ENCODE measurements at regions not wholly inside any gene's neighbourhood (a gene's known extent, or its start where the extent isn't known, plus 50 kb on each side); places are given as distances from the start of the nearest gene placed in this dataset.
"Not testable (repeated sequence)": the region's sequence is repeated elsewhere in the genome, so short reads cannot be mapped to it uniquely, and the experiment has no call there.

DNA sequence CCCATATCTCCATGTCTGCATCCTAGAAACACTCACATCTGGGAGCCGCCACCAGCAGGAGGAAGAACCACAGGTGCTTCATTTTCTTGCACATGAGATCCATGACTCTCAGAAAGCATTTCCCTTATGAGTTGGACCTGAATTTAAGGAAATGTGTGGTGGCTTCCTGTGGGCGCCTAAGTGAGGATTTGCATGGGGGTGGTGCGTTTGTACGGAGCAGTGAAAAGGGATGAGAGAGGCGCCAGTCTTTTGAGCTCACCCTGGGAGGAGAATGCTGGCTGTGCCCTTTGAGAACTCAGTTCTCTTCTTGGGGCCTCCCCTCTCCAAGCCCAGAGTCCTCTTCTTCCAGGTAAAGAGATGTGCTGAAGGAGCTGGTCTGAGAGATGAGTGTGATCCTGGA lies 895.7 kb downstream of the TMEM121 start:
- no peak for ATAC-seq
- TF ChIP-seq, protein P1, sequence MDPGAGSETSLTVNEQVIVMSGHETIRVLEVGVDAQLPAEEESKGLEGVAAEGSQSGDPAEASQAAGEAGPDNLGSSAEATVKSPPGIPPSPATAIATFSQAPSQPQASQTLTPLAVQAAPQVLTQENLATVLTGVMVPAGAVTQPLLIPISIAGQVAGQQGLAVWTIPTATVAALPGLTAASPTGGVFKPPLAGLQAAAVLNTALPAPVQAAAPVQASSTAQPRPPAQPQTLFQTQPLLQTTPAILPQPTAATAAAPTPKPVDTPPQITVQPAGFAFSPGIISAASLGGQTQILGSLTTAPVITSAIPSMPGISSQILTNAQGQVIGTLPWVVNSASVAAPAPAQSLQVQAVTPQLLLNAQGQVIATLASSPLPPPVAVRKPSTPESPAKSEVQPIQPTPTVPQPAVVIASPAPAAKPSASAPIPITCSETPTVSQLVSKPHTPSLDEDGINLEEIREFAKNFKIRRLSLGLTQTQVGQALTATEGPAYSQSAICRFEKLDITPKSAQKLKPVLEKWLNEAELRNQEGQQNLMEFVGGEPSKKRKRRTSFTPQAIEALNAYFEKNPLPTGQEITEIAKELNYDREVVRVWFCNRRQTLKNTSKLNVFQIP (CRISPR knock-in tag; IDR thresholded peaks at IDR 0.05; ENCODE audit: borderline replicate concordance, low read depth): no peak
- TF ChIP-seq SNAI2 (CRISPR knock-in tag; IDR thresholded peaks at IDR 0.05) (no peak), ESRRG (CRISPR knock-in tag; IDR thresholded peaks at IDR 0.05) (no peak), RARB (CRISPR knock-in tag; IDR thresholded peaks at IDR 0.05) (no peak), ZNF565 (CRISPR knock-in tag; conservative IDR thresholded peaks at IDR 0.05; ENCODE audit: low read depth) (no peak), GLIS3 (CRISPR knock-in tag; IDR thresholded peaks at IDR 0.05) (no peak), ZFP3 (CRISPR knock-in tag; IDR thresholded peaks at IDR 0.05) (no peak), PPARA (CRISPR knock-in tag; IDR thresholded peaks at IDR 0.05; ENCODE audit: borderline replicate concordance) (no peak), BACH2 (CRISPR knock-in tag; IDR thresholded peaks at IDR 0.05; ENCODE audit: borderline replicate concordance) (no peak), ZNF70 (CRISPR knock-in tag; IDR thresholded peaks at IDR 0.05) (no peak), ZFP30 (CRISPR knock-in tag; IDR thresholded peaks at IDR 0.05) (no peak), CSDC2 (CRISPR knock-in tag; IDR thresholded peaks at IDR 0.05) (no peak), TOX (CRISPR knock-in tag; IDR thresholded peaks at IDR 0.05; ENCODE audit: borderline replicate concordance) (no peak)
- TF ChIP-seq, protein P2, sequence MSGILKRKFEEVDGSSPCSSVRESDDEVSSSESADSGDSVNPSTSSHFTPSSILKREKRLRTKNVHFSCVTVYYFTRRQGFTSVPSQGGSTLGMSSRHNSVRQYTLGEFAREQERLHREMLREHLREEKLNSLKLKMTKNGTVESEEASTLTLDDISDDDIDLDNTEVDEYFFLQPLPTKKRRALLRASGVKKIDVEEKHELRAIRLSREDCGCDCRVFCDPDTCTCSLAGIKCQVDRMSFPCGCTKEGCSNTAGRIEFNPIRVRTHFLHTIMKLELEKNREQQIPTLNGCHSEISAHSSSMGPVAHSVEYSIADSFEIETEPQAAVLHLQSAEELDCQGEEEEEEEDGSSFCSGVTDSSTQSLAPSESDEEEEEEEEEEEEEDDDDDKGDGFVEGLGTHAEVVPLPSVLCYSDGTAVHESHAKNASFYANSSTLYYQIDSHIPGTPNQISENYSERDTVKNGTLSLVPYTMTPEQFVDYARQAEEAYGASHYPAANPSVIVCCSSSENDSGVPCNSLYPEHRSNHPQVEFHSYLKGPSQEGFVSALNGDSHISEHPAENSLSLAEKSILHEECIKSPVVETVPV (CRISPR knock-in tag; IDR thresholded peaks at IDR 0.05): no peak
- TF ChIP-seq, protein P3, sequence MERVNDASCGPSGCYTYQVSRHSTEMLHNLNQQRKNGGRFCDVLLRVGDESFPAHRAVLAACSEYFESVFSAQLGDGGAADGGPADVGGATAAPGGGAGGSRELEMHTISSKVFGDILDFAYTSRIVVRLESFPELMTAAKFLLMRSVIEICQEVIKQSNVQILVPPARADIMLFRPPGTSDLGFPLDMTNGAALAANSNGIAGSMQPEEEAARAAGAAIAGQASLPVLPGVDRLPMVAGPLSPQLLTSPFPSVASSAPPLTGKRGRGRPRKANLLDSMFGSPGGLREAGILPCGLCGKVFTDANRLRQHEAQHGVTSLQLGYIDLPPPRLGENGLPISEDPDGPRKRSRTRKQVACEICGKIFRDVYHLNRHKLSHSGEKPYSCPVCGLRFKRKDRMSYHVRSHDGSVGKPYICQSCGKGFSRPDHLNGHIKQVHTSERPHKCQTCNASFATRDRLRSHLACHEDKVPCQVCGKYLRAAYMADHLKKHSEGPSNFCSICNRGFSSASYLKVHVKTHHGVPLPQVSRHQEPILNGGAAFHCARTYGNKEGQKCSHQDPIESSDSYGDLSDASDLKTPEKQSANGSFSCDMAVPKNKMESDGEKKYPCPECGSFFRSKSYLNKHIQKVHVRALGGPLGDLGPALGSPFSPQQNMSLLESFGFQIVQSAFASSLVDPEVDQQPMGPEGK (CRISPR knock-in tag; IDR thresholded peaks at IDR 0.05; ENCODE audit: borderline replicate concordance): no peak
- TF ChIP-seq, protein P4, sequence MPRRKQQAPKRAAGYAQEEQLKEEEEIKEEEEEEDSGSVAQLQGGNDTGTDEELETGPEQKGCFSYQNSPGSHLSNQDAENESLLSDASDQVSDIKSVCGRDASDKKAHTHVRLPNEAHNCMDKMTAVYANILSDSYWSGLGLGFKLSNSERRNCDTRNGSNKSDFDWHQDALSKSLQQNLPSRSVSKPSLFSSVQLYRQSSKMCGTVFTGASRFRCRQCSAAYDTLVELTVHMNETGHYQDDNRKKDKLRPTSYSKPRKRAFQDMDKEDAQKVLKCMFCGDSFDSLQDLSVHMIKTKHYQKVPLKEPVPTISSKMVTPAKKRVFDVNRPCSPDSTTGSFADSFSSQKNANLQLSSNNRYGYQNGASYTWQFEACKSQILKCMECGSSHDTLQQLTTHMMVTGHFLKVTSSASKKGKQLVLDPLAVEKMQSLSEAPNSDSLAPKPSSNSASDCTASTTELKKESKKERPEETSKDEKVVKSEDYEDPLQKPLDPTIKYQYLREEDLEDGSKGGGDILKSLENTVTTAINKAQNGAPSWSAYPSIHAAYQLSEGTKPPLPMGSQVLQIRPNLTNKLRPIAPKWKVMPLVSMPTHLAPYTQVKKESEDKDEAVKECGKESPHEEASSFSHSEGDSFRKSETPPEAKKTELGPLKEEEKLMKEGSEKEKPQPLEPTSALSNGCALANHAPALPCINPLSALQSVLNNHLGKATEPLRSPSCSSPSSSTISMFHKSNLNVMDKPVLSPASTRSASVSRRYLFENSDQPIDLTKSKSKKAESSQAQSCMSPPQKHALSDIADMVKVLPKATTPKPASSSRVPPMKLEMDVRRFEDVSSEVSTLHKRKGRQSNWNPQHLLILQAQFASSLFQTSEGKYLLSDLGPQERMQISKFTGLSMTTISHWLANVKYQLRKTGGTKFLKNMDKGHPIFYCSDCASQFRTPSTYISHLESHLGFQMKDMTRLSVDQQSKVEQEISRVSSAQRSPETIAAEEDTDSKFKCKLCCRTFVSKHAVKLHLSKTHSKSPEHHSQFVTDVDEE (CRISPR knock-in tag; IDR thresholded peaks at IDR 0.05): no peak

DNA sequence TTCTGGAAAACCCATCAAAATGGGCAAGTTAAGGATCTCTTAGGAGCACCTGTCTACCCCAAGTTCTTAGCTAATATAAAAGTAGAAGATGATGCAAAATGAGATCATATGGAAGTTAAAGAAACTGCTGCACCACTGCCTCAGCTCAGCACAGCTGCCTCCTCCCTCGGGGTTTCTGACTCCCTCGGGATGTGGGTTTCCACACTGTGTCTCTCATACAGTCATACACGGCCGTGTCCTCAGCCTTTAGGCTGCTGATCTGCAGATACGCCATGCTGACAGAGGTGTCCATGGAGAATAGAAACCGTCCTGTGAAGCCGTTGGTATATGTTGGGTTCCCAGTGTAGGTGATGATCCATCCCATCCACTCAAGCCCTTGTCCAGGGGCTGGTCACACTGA lies 898.8 kb downstream of the TMEM121 start:
- not testable (repeated sequence) for ATAC-seq

DNA sequence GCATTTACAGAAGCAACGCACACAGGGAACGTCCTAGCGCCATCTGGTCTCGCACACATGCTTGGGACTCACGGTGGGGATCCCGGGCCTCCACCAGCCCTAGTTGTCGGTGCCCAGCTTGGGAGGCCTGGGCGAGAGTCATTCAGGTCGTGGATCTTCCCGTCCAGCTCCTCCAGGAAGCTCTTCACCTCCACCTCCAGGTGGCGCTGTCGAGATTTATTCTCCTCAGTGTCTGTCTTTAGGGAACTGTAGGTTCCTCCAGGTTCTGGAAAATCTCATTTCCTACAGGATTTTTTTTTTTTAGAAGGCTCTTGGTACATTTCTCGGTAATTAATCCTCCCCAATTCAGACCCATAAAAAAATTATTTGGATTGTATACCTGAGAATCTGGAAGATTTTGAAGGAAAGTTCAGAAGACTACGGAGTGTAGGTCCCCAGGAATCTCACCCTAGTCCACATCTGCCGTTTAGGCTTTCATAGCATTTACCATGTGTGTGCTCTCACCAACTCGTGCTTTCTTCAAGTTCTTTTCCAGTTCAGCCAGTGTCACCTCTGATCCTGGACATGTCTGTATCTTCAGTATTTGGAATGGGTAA lies 910.0 kb downstream of the TMEM121 start:
- no peak for ATAC-seq
- no peak for TF ChIP-seq ZNF8 (CRISPR knock-in tag; IDR thresholded peaks at IDR 0.05)

DNA sequence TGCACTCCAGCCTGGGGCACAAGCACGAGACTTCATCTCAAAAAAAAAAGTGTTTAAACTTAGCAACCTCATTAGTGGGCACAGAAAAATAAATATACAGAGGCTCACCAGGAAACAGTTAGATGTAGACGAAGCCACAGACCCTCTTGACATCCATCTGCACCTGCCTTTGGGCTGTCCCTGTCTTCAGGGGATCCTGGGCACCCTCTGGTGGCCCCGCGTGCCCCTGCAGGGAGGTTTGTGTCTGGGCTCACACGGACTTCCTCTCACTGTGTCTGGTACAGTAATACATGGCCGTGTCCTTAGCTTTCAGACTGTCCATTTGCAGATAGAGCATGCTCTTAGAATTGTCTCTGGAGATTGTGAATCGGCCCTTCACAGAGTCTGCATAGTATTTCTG lies 916.5 kb downstream of the TMEM121 start:
- no peak for ATAC-seq
- TF ChIP-seq, protein P1 (CRISPR knock-in tag; IDR thresholded peaks at IDR 0.05; ENCODE audit: borderline replicate concordance, low read depth): no peak
- TF ChIP-seq ZFP3 (CRISPR knock-in tag; IDR thresholded peaks at IDR 0.05): no peak
- TF ChIP-seq, protein P5, sequence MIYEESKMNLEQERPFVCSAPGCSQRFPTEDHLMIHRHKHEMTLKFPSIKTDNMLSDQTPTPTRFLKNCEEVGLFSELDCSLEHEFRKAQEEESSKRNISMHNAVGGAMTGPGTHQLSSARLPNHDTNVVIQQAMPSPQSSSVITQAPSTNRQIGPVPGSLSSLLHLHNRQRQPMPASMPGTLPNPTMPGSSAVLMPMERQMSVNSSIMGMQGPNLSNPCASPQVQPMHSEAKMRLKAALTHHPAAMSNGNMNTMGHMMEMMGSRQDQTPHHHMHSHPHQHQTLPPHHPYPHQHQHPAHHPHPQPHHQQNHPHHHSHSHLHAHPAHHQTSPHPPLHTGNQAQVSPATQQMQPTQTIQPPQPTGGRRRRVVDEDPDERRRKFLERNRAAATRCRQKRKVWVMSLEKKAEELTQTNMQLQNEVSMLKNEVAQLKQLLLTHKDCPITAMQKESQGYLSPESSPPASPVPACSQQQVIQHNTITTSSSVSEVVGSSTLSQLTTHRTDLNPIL (CRISPR knock-in tag; IDR thresholded peaks at IDR 0.05; ENCODE audit: low read depth): no peak
- TF ChIP-seq SNAI2 (CRISPR knock-in tag; IDR thresholded peaks at IDR 0.05): no peak
- no peak for TF ChIP-seq ZNF565 (CRISPR knock-in tag; conservative IDR thresholded peaks at IDR 0.05; ENCODE audit: low read depth)
- no peak for TF ChIP-seq TOX (CRISPR knock-in tag; IDR thresholded peaks at IDR 0.05; ENCODE audit: borderline replicate concordance)
- no peak for TF ChIP-seq ZNF8 (CRISPR knock-in tag; IDR thresholded peaks at IDR 0.05)
